Osteoblast (primary cell): ENCODE measurements at regions not wholly inside any gene's neighbourhood (a gene's known extent, or its start where the extent isn't known, plus 50 kb on each side); places are given as distances from the start of the nearest gene placed in this dataset.

ENCODE experiments used
- DNase-seq: peaks from one replicate; pipeline ENCODE4 v3.0.0; 2011; ENCODE audit warnings: low spot score, mixed read lengths; ENCODE audit not compliant: insufficient read length; ENCODE audit errors: missing footprints
- H2AFZ ChIP-seq: 2 replicates; pipeline ENCODE4 v1.6.0; 2011; ENCODE audit warnings: mild to moderate bottlenecking, low read length
- H3K27ac ChIP-seq: 2 replicates; pipeline ENCODE4 v1.5.1; 2011; ENCODE audit warnings: mild to moderate bottlenecking, low read depth, low read length, moderate library complexity
- H3K27me3 ChIP-seq: 2 replicates; pipeline ENCODE4 v1.6.0; 2012; ENCODE audit warnings: mild to moderate bottlenecking, control low read depth, inconsistent platforms, low read length, moderate library complexity; ENCODE audit not compliant: insufficient read depth
- H3K36me3 ChIP-seq: 2 replicates; pipeline ENCODE4 v1.5.1; 2011; ENCODE audit warnings: mild to moderate bottlenecking, low read length, control low read depth, moderate library complexity; ENCODE audit not compliant: insufficient read depth
- H3K4me1 ChIP-seq: 2 replicates; pipeline ENCODE4 v1.5.1; 2011; ENCODE audit warnings: mild to moderate bottlenecking, low read length, control low read depth, moderate library complexity; ENCODE audit not compliant: insufficient read depth
- H3K4me2 ChIP-seq: 2 replicates; pipeline ENCODE4 v1.6.0; 2011; ENCODE audit warnings: mild to moderate bottlenecking, low read length; ENCODE audit not compliant: insufficient read depth
- H3K4me3 ChIP-seq: fragments of 200-600 bp; sonication (generic); 3 replicates; pipeline ENCODE4 v1.5.1; 2012; ENCODE audit warnings: mild to moderate bottlenecking, low read length, inconsistent platforms; ENCODE audit not compliant: insufficient read depth
- H3K79me2 ChIP-seq: 2 replicates; pipeline ENCODE4 v1.6.0; 2012; ENCODE audit warnings: mild to moderate bottlenecking, low read length, control low read depth, inconsistent platforms; ENCODE audit not compliant: insufficient read depth
- H3K9me3 ChIP-seq: 2 replicates; pipeline ENCODE4 v1.5.1; 2011; ENCODE audit warnings: low read depth, low read length, control low read depth
- H4K20me1 ChIP-seq: 2 replicates; pipeline ENCODE4 v1.6.0; 2012; ENCODE audit warnings: mild to moderate bottlenecking, low read length, control low read depth; ENCODE audit not compliant: insufficient read depth
- CTCF ChIP-seq: IDR thresholded peaks from 2 replicates; pipeline ENCODE4 v1.5.1; 2011; ENCODE audit warnings: mild to moderate bottlenecking, low read depth, low read length, moderate library complexity; ENCODE audit errors: extremely low read depth

- Histone ChIP-seq H3K27ac (no peak overlapping the region), H3K9me3 (no peaks in the 10 kb centered on the region), H4K20me1 (no peaks in the 10 kb centered on the region), H3K4me2 (no peak overlapping the region), H2AFZ (no peak overlapping the region), H3K27me3 (no peaks in the 10 kb centered on the region), H3K79me2 (no peaks in the 10 kb centered on the region), H3K36me3 (no peaks in the 10 kb centered on the region), H3K4me1 (no peaks in the 10 kb centered on the region), H3K4me3 (no peak overlapping the region)
- no peak for DNase-seq
- TF ChIP-seq CTCF: no peak
These were observed 200.7 kb downstream of the MYCN start for GRCh38 chr2:16140771-16141640.

GRCh38 chr2:16139663-16140615 lies 199.6 kb downstream of the MYCN start:
- no peak for DNase-seq
- no peak overlapping the region for H3K27ac ChIP-seq
- no peaks in the 10 kb centered on the region for H3K9me3 ChIP-seq
- H3K36me3 ChIP-seq: no peaks in the 10 kb centered on the region
- H3K4me2 ChIP-seq: no peak overlapping the region
- H3K4me1 ChIP-seq: no peaks in the 10 kb centered on the region
- H3K4me3 ChIP-seq: no peak overlapping the region
- H4K20me1 ChIP-seq: no peaks in the 10 kb centered on the region
- no peak overlapping the region for H2AFZ ChIP-seq
- H3K79me2 ChIP-seq: no peaks in the 10 kb centered on the region
- H3K27me3 ChIP-seq: no peaks in the 10 kb centered on the region
- TF ChIP-seq CTCF: no peak

- TF ChIP-seq CTCF: no peak
These were observed 198.7 kb downstream of the MYCN start for GRCh38 chr2:16138811-16139662.

More at GRCh38 chr2:16138811-16139662, 198.7 kb downstream of the MYCN start:
- Histone ChIP-seq H2AFZ (no peak overlapping the region), H4K20me1 (no peaks in the 10 kb centered on the region), H3K27ac (no peak overlapping the region), H3K36me3 (no peaks in the 10 kb centered on the region), H3K9me3 (no peaks in the 10 kb centered on the region), H3K4me3 (no peak overlapping the region), H3K27me3 (no peaks in the 10 kb centered on the region), H3K79me2 (no peaks in the 10 kb centered on the region), H3K4me1 (no peaks in the 10 kb centered on the region), H3K4me2 (no peak overlapping the region)
- no peak for DNase-seq
